ENCODE measurements at regions not wholly inside any gene's neighbourhood (a gene's known extent, or its start where the extent isn't known, plus 50 kb on each side); places are given as distances from the start of the nearest gene placed in this dataset.
A peak's percentile ranks its signal among the peaks of the same experiment; 100 is the strongest.

DNA sequence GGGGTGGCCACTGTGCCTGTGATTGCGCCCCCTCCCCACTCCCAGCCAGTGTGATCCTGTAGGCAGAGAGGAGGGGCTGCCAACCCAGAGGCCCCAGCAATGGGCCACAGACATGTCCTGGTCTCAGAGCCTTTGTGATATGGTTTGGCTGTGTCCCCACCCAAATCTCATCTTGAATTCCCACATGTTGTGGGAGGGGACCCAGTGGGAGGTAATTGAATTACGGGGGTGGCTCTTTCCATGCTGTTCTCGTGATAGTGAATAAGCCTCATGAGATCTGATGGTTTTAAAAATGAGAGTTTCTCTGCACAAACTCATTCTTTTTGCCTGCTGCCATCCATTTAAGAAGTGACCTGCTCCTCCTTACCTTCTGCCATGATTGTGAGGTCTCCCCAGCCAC lies 56.8 kb upstream of the ZNF469 start:
- DNase-seq: no peak

DNA sequence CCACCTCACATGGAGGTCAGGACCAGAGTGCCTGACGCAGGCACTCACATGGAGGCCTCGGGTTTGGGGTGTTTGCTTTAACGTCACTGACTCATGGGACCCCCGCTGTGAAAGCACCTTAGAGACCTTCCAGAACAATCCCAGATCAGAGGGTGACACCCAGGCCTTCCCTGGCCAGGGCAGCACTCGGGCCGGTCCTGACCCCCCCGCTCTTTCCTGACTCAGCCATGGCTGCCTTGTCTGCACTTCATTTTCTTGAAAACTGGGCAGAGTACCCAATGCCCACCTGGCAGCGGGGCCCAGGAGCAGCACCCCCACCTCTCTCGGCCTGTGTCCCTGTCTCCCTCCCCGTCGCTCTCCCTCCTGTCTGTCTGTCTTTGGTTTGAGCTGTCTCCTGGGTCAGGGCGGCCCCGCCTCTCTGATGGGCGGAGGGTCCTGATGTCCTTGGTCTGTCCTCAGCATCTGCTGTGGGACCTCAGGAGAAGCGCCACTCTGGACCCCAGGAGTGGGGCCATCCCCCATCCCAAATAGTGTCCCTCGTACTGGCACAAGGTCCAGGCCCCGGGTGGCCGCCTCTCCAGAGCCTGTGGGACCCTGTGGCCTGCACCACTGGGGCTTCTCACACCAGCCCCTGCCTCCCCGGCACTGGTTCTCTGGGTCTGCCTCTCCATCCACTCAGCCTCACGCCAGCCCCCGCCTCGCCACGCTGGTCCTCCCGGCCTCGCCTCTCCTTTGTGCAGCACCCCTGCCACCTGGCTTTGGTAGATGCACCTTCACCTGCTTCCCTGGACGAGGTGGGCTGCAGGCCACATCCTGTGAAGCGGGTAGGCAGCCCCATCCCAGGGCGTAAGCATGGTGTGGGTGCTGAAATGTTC lies 55.9 kb upstream of the ZNF469 start:
- no peak for DNase-seq

DNA sequence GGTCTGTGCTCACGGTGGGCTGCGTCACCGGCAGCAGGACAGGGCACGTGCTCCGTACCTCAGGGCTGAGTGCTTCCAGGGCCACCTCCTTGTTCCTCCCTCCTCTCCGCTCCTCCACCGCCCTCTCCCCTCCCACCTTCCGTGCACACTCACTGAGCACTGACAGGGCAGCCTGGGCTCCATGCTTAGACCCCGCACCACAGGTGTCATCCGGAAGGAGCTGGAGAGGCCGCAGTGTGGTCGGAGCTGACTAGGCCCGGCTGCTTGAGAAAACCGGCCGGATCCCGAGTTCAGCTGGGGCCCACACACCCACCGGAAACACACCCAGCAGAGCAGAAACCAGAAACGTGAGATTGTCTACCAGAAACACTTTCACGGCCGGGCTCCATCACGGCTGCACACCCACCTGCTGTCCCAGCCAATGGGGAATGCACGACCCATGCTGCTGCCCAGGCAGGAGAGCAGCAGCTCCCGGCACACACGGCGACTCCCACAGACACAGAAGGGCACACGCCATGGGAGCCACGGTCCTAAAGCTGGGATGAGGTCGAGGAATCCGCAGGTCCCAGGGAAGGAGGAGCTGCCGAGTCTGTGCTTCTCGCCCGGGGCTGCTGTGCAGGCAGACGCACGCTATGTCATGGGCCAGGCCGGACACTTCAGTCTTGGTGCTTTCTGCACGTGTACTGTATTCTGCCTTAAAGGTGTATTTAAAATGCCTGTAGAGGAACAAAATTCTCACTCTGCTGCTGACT lies 55.0 kb upstream of the ZNF469 start:
- no peak for DNase-seq

DNA sequence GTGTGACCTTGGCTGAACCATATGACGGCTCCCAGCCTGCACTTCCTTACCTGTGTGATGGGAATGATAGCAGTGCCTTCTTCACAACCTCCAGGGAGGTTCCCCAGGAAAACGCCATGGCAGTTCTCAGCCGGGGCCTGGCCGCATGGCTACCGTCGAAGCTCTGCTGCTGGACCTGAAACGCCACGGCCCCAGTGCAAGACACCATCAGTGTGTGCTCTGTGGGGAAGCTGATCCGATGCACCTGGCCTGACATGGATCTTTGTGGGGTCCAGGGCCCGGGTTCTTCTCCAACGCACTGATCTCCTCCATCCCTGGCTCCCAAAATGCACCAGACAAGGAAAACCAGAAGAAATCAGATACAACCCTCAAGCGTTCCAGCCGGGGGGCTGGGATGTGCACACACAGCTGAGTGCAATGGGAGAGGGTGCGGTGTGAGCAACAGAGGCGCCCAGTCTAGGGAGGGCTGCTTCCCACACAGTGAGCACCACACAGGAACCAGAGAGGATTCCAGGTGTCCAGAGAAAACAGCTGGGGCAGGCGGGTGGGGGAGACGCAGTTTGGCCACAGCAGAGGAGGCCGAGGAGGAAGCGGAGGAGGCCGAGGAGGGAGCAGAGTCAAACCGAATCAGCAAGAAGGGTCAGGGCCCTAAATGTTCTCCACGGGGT lies 54.3 kb upstream of the ZNF469 start:
- DNase-seq: no peak

DNA sequence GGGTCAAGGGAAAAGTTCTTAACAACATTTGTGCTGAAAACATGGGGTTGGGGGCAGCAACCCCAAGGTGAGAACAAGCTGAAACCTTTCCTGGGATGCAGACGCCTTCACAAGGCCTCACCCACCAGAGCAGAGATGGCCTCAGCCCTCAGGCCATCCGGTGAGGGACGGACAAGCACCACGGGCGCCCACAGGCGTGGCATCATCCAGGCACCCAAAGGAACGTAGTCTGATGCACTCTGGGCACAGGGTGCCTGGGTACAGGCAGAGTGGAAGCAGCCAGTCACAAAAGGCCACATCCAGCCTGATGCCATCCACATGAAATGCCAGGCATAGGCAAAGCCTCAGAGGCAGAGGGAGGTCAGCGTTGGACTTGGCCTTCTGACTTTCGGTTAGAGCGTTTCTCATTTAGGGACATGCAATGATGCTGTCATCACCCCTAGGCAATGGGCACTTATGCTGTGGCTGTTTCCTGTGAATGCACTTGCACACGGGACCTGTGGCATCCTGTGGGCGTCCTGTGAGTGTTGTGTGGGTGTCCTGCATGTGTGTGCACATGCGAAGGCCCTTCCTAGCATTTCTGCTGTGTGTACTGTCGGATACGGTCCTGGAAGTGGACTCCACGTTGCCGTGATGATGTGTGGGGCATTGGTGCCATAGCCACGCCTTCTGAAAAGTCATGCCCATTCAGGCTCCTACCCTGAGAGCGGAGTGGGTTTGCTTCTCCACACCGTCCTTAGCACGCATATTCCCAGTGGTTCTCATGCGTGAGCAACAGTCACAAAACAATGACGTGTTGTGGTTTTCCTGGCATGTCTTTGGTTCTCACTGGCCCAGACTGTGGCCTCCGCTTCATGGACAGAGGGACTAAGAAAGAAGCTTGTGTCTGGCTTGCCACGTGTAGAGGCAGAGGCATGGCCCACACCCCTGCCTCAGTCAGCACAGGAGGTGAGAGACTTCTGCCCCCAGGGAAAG lies 52.7 kb upstream of the ZNF469 start:
- DNase-seq: no peak

DNA sequence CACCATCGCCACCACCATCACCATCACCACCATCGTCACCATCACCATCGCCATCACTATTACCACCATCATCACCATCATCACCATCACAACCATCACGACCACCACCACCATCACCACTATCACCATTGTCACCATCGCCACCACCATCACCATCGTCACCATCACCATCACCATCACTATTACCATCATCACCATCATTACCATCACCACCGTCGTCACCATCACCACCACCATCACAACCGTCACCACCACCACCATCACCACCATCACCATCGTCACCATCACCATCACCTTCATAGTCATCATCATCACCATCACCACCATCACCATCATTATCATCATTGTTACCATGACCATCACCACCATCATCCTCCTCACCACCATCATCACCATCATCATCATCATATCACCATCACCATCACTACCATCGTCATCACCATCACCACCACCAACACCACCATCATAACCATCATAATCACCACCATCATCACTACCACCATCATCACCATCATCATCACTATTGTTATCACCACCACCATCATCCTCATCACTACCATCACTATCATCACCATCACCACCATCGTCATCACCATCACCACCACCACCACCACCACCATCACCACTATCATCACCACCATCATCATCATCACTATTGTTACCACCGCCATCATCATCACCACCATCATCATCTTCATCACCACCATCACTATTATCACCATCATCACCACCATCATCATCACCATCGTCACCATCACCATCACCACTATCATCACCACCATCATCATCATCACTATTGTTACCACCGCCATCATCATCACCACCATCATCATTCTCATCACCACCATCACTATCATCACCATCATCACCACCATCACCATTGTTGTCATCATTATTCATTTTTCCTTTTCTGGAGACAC lies 51.5 kb upstream of the ZNF469 start:
- no peak for DNase-seq

DNA sequence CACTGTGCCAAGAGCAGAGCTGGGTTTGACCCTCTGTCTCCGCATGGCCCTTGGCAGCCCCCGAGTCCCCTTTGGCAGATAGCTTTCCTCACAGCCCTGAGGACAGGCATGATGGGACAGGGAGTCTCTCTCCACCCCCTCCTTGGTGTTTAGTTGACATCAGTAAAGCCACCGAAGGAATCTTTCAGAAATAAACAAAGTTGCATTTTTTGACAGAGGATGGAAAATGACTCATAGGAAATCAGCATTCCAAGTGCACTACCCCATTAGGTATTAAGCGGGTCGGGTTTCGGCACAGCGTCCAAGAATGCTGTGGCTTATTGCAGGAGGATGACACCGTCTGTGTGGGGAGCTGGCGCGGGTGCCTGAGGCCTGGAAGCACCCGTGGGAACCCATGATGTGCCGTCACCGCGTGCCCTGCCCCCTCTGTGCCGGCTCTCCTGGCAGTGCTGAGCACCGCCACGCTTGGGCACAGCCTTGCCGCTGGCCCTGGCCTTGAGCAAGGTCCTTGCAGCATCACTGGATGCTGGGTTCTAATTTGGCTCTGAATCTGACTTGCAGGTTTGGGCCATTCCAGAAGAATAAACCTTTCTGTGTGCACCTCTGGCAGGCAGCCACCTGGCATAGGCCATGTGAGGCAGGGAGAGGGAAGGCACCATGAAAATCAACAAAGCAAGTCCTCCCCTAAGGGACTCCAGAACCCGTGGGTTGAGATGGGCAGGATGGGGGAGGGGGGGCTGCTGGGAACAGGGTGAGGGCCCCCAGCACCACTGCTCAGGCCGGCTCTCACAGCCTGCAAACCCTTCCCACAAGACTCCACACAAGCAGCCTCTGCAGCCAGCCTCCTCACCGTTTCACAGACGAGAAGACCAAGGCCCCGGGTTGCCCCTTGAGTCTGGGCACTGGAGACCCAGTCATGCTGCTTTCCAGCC lies 50.5 kb upstream of the ZNF469 start:
- DNase-seq: no peak

DNA sequence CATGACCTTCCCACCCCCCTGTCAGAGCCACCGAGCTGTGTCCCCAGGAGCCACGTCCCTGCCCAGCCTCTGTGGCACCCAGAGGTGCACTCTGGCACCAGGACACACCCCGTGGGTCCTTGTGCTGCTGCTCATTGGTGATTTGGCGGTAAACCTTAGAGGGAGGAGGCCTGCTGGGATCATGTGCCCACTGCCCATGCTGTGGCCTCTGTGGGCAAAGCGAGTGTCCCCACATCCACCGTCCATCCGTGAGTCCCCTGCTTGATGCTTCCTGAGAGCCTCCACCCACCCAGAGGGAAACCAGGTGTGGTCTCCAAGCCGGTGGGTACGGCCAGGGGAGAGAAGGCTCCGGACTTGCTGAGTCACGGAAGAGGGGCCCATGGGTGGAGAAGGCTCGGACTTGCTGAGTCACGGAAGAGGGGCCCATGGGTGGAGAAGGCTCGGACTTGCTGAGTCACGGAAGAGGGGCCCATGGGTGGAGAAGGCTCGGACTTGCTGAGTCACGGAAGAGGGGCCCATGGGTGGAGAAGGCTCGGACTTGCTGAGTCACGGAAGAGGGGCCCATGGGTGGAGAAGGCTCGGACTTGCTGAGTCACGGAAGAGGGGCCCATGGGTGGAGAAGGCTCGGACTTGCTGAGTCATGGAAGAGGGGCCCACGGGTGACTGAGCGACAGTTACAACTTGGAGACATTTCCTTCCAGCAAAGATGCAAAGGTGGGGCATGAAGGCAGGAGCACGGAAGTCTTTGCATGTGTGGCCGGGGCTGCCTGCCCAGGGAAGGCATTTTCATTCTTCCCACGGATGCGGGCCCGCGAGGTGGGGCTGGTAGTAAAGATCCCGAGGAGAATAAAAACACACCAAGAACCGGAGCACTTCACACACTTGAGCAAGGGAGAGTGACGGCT lies 49.6 kb upstream of the ZNF469 start:
- peak; percentile 36 for DNase-seq

Data from stimulated activated CD4-positive, alpha-beta T cell treated with anti-CD3 and anti-CD28 coated beads, Interleukin-4, amount 100 ng/mL, for 24 hours (primary cell).